ENCODE measurements at regions not wholly inside any gene's neighbourhood (a gene's known extent, or its start where the extent isn't known, plus 50 kb on each side); places are given as distances from the start of the nearest gene placed in this dataset.

DNA sequence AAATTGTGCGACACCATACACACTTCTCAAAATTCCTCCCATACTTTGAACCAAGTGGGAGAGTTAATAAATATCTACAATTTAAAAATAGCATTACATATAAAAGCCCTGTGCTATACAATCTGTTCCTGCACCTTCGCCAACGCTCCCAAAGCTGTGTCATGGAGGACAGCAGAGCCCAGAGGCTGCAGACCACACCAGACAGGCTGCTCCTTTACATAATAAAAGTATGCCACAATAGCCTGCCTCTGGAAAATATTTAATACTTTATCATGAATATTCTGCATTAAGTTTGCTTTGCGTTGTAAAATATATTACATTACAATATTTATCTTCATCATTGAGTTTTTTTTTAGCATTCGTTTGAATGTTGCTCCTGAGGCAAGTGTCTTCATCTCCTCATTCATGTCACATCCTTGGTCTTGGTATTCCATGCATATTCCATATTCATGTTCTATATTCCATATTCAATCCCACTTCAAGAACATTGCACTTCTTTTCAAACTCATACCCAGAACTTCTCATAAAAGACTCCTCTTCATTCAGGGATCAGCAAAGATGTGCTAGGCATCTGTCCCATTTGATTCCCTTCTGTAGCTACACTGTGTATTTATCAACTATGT, 663.9 kb downstream of the POM121L12 start:
- no peak for DNase-seq (ENCODE audit: low read depth)

DNA sequence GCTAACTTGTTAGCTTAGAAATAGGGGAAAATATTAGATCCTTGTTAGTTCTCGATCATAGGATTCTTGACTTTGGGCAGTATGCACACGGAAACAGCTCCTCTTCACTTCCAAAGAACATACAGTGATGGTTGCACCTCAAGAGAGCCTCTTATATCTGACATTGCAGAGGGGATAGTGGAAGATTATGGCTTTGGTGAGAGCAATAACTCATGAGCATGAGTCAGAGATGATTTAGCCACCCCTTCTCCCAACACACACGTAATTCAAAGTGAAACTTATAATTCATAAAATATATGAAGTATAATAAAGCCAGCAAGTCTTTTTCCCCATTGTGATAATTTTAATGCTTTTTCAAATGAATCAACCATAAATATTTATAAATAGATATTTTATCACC, 683.7 kb downstream of the POM121L12 start:
- no peak for DNase-seq (ENCODE audit: low read depth)

DNA sequence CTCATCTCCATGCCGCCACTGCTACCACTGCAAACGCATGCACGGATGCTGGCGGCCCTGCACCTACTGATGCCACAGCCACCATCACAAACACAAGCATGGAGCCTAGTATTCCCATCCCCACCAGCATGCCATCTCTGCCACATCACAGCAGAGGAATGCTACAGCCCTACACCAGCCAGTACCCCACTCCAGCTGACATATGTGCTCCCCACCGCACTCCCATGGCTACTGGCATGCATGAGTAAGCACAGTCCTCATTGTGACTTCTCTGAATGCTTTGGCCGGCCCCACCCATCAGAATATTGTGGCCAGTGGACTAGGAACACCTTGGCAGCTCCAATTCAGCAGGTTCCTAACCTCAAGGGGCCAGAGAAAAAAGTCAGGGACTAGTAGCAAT, 705.5 kb downstream of the POM121L12 start:
- DNase-seq (ENCODE audit: low read depth), result no peak

DNA sequence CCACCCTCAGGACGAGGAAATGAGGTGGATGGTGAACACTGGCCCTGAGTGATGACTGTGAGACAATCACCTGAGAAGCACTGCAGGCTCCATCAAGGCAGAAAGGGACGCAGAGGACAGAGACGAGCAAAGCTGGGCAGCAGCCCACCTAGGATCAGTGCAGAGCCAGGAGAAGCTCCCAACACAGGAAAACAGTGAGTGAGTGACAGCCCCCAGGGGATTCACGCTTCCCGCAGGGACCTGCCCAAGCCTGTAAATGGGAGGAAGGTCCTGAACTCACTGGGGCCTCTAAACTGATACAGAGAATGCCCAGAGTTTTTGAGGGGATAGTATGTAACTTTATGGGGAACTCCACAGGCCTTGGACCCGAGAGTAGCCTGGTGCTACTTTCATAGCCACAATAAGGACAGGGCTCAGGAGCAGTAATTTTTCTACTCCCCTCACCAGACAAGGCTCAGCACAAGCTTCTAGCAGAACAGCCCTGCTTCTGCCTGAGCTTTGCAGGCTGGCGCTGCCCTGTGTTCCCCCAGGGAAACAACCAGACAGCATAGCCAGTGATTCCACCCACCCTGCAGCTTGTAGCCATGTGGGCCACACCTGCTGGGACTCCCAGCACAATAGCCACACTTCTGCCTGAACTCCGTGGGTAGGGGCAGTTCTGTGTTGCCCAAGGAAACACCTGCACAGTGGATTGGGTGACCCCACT, 708.4 kb downstream of the POM121L12 start:
- DNase-seq (ENCODE audit: low read depth), result no peak

DNA sequence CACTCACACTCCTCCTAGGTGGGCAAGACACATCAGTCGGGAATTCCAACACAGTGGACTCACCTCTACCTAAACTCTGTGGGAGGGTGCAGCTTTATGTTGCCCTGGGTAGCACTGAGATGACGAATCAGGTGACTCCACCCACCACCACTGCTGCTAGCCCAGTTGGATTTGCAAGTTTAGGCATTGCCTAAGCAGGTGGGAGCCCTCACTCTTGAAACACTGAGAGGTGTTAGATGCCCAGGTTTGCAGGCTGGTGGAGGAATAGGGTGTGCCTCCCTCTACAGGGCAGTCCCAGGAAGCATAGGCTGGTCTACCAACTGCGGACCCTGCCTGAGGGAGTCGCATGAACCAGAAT, 708.9 kb downstream of the POM121L12 start:
- DNase-seq (ENCODE audit: low read depth), result no peak

DNA sequence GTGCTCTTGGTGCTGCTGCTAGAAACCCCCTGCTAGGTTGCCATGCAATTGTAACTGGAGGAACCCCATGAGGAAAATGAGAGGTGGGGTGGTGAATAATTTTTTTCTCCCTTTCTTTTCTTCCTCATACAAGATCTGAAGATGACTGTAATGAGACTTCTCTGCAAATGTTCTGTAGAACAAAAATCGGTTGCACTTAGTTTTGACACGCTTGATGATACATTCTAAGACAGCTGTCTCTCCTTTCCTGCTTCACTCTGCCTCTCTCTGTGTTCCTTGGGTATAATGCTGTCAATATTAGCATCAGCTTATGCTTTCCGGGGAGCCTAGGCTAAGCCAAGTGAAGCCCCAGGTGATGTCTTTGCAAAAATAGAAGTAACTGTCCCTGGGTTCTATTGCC, 721.5 kb downstream of the POM121L12 start:
- no peak for DNase-seq (ENCODE audit: low read depth)

DNA sequence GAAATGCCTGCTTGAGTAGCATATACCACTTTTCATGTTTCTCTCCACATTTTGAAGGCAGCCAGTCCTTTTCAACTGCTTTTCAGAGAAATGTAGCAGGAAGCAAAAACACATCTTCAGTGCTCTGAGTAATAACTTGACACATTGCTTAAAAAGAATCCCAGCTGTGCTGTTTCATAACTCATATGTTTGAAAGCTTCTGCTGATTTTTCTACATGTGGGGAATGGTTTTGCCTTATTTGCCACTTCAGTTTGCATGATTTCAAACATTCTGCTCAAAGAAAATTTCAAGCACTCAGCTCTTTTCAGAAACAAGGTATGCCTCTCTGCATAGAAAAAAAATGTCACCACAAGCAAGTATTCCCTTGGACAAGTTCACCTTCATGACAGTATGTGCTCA, 732.8 kb downstream of the POM121L12 start:
- no peak for DNase-seq (ENCODE audit: low read depth)

DNA sequence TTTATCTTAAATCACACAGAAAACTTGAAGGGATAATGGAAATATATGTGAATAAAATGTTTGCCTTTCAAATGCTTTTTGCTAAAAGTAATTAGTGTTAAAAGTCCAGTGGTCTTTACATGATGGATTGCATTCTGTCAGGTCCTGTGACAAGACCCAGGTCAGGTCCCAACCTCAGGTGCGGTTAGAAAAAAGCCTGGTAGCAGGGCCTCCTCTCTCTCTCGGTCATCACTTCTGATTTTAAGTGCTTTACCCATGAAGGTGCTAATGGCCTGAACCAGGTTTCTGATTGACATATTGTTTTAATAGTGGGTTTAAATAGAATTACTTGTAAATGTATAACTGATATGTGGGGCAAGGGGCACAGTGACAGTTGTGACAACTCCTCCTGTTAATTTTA, 736.3 kb downstream of the POM121L12 start:
- DNase-seq (ENCODE audit: low read depth), result no peak

DNA sequence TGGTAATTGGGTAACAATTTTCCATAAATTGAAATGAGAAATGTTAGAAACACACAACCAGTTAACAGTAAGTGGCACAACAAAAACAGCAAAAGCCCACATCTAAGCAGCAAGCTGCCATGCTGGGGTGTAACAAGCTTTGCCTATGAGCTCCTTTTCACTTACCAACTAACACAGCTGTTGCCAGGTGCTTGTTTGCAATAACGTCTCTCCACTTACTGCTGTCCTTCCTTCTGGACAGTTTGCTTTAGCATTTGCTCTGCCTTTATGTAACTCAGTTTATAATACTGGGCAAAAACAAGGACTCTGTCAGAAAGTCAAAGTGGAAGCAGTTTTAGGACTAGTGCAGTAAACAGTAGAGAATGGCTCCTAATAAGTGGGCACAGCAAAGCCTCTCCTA, 740.9 kb downstream of the POM121L12 start:
- no peak for DNase-seq (ENCODE audit: low read depth)

DNA sequence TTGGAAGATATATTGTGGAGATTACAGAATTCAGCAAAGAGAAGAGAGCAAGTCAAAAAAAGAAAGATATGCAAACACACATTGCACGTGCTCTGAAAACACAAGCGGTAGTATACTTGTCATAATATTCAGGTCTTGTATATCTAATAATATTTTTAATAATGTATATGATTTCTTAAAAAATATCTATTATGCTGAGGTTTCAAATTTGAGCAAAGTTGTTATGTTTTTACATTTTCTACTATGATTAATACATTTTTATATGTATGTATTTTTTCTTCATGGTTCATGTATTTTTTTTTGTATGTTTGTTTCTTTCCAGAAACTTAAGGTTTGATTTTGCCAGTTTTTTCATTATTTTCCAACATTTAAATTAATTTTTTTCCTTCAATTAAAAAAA, 752.4 kb upstream of the VSTM2A start:
- no peak for DNase-seq (ENCODE audit: low read depth)

DNA sequence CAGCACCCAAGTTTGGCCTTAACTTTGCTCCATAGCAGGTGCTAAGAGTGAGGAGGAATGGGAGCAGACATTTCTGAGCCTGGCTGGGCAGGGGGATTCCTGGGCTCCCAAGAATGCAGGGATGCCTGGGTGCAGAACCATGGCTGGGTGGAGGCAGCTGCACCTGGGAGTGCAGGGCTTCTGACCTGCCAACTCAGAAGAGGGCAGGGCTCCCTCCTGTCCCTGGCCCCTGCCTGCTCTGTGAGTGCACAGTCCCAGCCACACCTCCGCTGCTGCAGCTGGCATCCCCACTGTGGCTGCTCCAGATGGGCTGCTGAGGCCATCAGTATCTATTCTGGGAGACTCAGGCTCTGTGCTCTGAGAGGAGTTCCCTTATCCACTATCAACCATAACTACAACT, 747.4 kb upstream of the VSTM2A start:
- no peak for DNase-seq (ENCODE audit: low read depth)

DNA sequence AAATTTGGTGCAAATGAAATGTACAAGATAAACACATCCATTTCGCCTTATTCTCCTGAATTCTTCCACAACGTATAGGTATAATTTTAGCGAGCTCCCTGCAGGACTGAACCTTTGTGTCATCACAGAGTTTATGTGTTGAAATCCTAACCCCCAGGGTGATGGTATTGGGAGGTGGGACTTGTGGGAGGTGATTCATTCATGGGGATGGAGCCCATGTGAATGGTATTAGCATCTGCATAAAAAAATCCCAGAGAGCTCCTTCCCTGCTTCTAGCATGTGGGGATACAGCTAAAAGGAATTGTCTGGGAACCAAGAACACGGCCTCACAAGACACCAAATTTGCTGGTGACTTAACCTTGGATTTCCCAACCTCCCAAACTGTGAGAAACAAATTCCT, 741.4 kb upstream of the VSTM2A start:
- no peak for DNase-seq (ENCODE audit: low read depth)

DNA sequence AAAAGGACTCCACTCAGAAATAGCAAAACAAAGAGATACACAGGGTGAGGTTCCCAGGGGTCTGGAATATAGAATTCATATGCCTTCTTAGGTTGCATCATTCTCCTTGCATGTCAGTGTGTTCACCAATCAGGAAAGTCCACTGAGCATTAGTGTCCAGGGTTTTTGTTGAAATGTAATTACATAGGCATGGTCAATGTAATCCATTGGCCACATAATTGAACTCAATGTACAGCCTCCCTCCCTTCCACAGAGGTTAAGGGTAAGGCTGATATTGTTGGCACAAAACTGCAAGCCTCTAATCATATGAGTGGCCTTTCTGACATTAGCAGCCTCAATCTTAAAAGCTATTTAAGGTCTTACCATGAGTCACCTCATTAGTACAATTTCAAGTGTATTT, 736.1 kb upstream of the VSTM2A start:
- DNase-seq (ENCODE audit: low read depth), result no peak

DNA sequence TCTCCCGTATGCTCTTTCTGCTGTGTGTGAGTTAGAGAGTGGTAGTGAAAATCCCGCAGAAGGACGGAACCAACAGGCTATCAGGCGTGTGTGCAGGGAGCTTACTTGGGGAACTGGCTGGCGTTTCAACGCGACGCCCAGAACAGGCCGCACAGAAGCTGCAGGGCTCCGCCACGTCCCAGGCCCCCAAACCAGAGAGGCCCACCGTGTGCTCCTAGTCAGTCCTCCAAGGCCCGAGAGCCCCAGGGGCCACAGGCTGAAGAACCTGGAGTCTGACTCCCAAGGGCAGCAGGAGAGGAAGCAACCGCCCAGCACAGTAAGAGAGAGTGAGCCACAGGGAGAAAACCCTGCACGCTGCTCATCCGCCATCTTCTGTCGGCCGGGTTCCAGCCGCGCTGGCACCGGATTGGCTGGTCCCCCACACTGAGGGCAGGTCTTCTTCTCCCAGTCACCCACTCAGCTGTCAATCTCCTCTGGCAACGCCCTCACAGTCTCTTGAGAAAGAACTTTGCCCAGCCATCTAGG, 730.6 kb upstream of the VSTM2A start:
- no peak for DNase-seq (ENCODE audit: low read depth)

DNA sequence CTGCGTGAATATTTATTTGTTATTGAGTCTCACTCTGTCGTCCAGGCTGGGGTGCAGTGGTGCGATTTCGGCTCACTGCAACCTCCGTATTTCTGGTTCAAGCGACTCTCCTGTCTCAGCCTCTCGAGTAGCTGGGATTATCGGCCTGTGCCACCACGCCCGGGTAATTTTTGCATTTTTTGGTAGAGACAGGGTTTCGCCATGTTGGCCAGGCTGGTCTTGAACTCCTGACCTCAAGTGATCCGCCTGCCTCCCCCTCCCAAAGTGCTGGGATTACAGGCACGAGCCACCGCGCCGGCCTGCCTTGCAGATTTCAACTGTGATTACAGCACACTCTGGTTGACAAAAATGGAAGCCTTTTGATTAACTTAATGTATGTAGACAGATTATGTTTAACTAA, 730.0 kb upstream of the VSTM2A start:
- DNase-seq (ENCODE audit: low read depth), result no peak

DNA sequence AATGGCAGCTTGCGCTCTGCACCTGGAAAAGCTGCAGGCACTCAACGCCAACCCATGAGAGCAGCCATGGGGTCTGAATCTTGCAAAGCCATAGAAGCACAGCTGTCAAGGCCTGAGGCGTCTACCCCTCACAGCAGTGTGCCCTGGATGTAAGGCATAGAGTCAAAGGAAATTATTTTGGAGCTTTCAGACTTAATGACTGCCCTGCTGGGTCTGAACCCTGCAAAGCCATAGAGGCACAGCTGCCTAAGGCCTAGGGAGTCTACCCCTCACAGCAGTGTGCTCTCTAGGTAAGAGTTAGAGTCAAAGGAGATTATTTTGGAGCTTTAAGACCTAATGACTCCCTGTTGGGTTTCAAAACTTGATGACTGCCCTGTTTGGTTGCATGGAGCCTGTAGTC, 706.9 kb upstream of the VSTM2A start:
- no peak for DNase-seq (ENCODE audit: low read depth)

DNA sequence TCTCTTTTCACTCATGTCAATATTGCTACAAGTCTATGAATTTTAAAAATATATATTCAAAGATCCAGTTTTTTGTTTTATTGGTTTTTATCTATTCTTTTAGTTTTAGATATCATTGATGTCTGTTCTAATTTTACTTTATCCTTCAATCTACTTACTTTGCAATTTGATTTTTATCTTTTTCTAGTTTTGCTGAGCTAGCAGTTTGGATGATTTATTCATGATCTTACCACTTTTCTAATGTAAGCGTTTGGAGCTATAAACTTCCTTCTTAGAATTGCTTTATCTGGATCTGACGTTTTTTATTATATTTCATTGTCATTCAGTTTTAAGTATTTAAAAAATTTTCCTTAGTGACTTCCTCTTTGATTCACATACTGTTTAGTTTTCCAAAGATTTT, 664.5 kb upstream of the VSTM2A start:
- DNase-seq (ENCODE audit: low read depth), result no peak

DNA sequence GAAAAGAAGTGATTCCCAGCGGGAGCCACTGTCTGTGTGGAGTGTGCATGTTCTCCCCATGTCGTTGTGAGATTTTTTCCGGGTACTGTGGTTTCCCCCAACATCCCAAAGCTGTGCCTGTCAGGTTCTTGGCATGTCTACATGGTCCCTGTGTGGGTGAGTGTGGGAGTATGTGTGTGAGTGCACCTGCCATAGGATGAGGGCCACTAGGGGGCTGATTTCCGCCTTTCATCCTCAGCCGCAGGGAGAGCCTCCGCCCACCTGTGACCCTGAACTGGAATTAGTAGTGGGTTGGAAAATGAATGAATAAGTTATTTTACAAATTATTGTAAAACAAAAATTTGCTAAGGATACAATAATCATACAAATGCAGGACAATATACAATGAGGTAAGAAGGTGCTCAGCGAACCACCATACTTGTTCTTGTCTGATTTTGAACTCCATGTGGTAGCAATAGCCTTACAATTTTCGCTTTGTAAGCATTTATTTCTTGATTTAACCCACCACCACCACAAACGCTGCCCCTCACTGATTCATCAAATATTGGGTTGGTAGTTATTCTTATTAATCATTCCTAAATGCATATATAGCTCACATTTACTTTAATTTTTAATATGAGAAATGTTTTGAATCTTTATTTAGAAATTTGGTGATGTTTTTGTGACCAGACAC, 641.2 kb upstream of the VSTM2A start:
- no peak for DNase-seq (ENCODE audit: low read depth)

DNA sequence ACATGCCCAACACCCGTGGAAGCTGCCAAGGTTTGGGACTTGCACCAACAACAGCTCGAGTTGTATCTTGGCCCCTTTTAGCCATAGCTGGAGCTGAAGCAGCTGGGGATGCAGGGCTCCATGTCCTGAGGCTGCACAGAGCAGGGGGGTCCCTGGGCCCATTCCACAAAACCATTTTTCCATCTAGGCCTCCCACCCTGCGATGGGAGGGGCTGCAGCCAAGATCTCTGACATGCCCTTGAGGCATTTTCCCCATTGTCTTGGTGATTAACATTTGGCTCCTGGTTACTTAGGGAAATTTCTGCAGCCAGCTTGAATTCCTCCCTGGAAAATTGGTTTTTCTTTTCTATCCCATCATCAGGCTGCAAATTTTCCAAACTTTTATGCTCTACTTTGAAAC, 637.8 kb upstream of the VSTM2A start:
- DNase-seq (ENCODE audit: low read depth), result no peak

DNA sequence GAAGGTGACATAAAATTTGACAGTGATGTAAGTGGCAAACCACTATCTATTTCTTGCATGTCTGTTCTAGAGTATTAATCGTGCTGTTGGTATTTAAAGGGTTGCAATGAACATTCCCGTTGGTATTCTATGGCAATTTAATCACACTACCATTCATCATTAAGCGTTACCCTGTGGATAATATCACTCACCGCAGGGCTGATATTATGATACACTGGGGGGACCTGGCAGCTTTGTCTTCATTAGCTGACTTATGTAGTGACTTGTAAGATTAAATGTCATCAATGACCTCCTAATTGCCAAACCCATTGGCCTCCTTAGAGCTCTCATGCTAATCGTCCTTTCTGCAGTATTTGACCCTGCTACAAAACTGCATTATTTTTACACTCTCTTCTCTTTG, 624.5 kb upstream of the VSTM2A start:
- no peak for DNase-seq (ENCODE audit: low read depth)

DNA sequence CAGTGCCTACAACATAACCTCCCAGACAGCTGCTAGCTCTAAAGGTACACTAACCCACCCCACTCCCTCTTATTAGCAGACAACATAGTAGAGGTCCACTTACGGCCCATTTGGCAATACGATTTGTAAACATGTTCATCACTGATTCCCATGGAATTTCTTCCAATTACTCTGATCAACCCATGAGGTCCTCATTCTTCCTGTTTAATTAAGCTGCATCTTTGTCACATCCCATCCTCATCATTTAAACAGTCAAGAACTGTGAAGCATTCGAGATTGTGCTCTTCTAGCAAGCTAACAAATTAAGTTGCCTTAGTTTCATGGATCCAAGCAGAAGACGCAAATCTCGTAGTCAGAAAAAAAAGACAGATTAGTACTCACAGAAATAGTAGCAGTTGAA, 622.2 kb upstream of the VSTM2A start:
- DNase-seq (ENCODE audit: low read depth), result no peak

DNA sequence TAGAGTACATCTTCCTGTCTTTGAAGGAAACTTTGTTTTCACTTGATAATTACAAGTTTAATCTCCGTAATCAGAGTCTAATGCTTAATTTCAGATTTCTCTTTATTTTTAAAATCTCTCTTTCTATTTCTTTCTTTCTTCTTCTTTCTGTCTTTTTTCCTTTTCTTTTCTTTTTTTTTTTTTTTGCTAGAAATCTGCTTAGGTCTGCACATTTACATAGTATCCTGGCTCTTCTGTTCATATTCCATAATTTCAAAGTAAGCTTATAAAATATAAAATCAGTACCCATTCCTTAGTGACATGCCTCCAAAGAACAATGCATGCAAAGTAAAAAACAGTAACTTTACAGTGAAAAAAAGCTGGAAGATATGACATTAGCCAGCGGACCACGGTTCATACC, 601.7 kb upstream of the VSTM2A start:
- DNase-seq (ENCODE audit: low read depth), result no peak

DNA sequence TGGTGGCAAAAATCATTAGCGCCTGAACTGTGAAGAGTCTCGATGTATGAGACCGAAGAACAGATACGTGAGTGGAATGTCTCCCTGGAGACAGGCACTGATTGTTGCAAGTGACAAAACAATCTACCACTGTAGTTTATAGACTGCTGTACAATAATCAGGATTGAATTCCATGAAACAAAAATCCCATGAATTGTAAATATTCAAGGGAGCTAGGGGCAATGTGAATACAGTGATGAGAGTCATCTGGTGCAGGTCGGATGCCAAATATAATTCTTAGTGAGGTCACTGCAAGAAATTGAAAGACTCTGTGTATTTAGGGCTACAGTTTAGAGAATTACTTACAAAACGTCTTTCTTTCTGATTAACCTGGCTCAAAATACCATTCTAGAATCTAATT, 594.4 kb upstream of the VSTM2A start:
- no peak for DNase-seq (ENCODE audit: low read depth)

DNA sequence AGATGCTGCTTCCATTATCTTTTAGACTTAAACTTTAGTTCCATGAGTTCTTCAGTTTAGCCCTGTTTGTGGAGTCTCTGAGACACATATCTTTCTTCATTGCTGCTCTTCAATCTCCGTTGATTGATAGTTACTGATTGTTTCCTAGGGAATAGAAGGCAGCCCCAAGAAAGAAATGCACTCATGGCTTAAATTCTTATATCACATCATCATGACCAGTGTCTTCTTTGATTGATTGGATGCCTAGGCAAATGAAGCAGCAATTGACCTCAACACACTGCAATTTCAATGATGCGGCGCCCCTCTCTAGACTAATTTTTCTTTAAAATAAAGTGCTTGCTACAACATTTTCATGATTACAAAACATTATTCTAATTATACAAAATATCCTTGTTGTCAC, 576.5 kb upstream of the VSTM2A start:
- DNase-seq (ENCODE audit: low read depth), result no peak

Measured in fibroblast of gingiva (primary cell).